Activated T-helper 1 cell treated with Interleukin-2 at 50 U/mL for 16 hours (primary cell): ENCODE measurements at regions not wholly inside any gene's neighbourhood (a gene's known extent, or its start where the extent isn't known, plus 50 kb on each side); places are given as distances from the start of the nearest gene placed in this dataset.

Experiments used
- DNase-seq: peaks from one replicate; pipeline ENCODE4 v3.0.0-alpha.2; 2020; ENCODE audit warnings: low read depth

- no peak for DNase-seq
Observed at GRCh38 chr1:59089922-59090457, 206.9 kb upstream of the FGGY start.

GRCh38 chr1:59092126-59092525 is 204.8 kb upstream of the FGGY start:
- no peak for DNase-seq

DNA sequence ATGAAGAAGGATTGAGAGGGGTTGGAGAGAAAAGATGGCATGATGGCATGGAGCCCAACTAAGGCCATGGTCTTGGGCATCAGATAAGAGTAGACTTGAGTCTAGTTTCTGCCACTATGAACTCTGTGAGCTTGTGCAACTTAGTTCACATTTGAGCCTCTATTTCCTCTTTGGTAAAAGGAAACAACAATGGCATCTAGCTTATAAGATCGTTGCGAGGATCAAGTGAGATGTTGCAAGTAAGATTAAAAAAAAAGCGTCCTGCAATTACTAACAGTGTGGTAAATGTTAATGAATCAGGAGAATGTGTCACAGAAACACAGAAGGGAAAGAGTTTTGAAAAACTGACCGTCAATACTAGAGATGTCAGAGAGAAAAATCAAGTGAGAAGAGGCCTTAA is 202.9 kb upstream of the FGGY start:
- no peak for DNase-seq

DNA sequence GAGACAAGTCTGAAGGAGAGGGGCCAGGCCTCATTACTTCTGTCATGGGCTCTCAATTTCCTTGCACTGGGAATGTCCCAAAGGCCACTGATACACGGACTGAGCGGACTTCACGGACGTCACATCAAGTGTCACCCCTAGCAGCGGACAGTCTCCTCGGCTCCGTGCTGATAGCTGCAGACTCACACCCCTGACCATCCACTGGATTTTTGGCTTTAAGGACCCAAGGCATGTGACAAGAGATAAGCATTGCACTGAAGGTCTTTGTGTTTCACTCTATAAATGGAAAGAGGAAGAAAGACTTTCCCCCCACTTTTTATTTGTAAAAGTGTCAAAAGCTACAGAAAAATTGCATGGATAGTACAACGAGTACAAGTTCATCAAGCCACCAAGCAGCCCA is 200.4 kb upstream of the FGGY start:
- DNase-seq, result no peak

GRCh38 chr1:59098655-59099054 is 198.2 kb upstream of the FGGY start:
- no peak for DNase-seq

DNA sequence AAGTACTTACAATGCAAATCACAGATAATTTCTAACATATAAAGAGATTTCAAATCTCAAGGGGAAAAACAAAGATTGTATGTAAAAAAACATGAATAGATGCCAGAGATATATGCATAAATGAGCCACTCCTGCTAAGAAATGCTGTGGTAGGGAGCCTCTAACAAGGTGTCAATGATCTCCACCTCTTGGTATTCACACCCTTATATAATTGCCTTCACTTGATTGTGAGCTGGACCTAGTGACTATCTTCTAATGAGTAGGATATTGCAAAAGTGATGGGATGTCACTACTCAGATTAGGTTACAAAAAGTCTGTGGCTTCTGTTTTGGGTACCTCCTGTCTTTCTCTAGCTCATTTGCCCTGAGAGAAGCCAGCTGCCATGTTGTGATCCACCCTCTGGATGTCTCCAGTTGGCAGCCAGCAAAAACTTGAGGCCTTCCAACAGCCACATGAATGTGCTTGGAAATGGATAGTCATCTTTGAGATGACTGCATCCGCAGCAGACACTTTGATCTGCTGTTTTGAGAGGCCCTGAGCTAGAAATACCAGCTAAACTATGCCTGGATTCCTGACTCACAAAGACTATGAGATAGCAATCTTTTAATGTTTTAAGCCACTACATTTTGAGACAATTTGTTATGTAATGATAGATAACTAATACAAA is 196.1 kb upstream of the FGGY start:
- DNase-seq, result no peak

DNA sequence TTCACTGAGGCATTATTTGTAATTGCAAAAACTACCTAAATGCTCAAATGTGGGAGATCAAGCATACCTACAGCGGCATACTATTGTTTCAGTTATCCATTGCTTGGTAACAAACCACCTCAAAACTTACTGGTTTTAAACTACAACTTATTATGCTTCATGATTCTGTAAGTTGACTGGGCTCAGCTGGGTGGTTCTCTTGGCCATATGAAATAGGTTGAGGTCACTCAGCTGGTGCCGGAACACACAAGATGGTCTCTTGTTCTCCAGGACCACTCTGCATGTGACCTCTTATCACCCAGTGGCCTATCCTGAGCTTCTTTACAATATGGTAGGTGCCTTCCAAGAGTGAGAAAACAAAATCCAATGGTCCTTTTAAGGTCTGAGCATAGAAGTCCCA is 195.4 kb upstream of the FGGY start:
- DNase-seq, result no peak

DNA sequence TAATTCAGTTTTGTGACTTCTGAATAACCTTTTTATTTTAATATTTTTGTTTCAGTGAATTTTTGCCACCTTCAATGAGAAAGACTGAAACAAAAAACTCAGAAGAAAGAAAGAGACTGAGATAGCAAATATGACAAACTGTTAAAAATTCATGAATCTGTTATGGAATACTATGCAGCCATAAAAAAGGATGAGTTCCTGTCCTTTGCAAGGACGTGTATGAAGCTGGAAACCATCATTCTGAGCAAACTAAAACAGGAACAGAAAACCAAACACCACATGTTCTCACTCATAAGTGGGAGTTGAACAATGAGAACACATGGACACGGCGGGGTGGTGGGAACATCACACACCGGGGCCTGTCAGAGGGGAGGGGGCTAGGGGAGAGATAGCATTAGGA is 193.4 kb upstream of the FGGY start:
- no peak for DNase-seq

- no peak for DNase-seq
Observed at GRCh38 chr1:59104191-59104760, 192.6 kb upstream of the FGGY start.

DNA sequence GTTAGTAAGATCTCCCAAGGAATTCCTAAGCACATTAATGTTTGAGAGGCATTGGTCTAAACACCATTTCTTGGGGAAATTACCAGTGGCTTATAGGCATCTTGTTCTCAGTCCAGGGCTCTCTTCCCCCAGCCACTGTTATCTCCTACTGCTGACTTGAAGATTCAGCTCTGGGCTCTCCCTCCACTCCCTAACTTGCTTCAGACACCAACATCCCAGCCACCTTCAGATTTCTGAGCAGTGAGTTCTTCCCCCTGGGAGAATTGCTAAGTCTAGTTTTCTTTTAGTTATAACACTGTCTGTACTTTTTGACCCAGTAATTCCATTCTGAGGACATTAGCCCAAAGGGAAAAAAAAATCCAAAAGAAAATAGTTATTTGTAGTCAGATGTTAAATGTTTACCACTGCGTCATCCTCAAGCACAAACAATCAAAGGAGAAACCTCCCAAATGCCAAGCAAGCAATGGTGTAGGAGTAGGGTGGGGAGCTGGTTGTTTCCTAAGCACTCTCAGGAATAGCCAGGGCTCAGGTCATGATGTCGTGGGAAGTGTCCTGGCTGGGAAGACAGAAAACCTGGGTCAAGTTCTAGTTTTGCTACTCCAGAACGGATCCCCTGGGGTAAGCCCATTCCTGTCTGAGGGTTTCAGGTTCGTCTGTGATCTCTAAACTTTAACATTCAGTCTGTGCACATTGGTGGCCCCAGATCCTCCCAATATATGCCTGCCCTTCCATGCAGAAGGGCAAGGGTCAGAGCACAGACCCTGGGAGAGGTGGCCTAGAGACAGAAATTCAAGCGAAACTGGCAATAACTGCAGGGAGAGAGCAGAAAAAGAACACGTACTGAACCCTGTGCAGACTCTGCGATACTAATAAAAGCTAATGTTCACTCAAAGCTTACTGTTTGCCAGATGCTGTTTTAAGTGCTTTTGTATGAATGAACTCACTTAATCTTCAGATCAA is 191.1 kb upstream of the FGGY start:
- no peak for DNase-seq

DNA sequence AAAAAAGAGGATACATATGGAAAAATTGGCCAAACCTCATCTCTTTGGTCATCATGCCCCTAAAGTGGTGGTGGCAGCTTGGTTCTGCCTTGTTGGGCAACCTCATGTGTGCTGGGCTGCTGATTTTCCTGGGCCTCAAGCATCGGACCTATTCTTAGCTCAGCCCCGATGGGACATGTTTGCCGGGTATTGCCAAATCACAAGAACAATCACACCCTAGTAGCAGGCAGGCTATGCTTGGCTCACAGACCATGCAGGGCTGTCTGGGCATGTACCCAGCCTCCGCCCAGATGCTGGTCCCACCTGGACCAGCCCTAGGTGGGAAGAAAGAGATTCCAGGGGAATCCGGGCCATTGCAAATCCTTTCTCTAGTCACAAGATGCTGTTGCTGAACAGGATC is 189.4 kb upstream of the FGGY start:
- no peak for DNase-seq

DNA sequence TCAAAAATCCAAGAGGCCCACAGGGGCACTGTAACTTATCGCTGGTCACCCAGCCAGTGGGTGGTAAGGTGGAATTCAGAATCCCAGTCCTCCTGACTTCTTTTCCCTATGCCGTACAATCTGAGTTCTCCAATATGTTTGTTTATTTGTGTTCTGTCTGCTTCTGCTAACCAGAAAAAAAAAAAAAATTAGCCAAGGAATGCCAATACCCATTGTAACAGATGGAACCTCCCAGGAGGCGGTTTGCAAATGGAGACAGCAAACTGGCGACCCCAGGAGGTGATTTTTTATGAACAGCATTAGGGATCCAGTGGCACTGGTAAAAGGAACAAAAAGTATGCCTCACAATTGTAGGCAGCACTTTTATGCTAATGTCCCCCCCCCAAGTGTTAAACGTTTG is 189.0 kb upstream of the FGGY start:
- DNase-seq, result no peak

- no peak for DNase-seq
Observed at GRCh38 chr1:59108481-59109317, 188.2 kb upstream of the FGGY start.

GRCh38 chr1:59110271-59110670 is 186.6 kb upstream of the FGGY start:
- DNase-seq, result no peak

DNA sequence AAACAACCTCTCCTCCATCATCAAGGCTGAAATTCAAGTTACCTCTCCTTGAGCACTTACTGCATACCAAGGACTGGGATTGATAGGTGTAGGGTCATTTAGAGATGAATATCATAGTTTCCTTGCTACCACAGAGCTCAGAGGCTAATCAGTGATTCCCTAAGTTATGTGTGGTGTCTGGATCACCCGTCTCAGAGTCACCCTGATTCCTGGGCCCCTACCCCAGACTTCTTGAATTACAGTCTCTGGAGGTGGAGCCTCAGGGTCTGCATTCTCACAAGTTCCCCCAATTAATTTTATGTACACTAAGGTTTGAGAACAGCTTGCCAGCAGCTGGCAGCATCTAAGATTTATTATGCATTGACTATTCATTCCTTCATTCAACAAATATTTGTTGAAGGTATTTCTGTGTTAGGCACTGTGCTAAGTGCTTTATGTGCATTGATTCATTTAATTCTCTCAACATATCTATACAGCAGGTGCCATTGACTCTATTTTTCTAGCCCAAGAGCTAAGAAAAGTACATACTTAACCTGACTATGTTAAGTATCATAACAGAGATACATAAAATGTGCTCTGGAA is 182.9 kb upstream of the FGGY start:
- DNase-seq, result no peak

DNA sequence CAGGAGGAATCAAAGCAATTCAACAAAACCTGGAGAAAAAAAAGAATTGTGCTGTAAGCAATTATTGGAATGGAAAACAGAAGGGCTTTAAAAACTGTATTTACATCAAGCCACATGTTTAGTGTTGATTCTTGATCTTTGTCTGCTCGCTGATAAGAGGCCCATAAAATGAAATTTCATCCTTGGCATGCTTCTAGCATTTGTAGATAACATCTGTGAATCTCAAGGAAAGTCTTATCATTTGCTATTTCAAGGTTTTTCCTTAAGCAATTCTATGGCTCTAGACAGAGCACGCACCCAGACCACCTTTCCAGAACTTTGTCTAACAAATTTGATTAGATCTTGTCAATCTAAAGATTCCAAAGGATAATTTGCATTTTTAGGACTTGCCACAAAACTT is 181.0 kb upstream of the FGGY start:
- DNase-seq, result no peak

DNA sequence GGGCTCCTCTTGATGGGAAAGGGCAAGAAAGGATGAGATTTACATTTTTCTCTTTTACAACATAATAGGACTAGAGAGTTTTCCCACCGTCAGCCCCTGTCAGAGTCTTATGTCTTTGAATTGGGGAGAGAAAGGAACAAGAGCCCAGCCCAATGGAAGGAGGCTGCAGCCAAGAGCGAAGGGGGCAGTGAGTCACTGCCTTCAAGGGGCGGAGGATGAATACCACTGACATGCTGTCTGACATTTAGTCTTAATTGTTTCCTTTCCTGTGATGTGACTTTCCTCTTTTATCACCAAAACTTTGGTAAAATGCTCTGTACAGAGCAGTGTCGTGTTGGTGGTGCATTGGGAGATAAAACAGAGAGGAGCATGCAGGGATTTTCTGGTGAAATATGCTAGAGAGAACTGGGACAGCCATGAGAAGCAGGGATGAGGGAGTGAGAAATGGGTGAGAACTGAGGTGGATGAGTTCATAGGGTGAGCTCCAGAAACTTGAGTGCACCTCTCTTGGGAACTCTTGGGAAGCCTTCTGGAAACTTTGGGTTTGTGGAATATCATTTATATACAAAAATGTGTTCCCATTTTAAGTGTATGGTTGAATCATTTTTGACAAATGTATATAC is 179.9 kb upstream of the FGGY start:
- DNase-seq, result no peak

GRCh38 chr1:59122527-59122926 is 174.4 kb upstream of the FGGY start:
- no peak for DNase-seq

DNA sequence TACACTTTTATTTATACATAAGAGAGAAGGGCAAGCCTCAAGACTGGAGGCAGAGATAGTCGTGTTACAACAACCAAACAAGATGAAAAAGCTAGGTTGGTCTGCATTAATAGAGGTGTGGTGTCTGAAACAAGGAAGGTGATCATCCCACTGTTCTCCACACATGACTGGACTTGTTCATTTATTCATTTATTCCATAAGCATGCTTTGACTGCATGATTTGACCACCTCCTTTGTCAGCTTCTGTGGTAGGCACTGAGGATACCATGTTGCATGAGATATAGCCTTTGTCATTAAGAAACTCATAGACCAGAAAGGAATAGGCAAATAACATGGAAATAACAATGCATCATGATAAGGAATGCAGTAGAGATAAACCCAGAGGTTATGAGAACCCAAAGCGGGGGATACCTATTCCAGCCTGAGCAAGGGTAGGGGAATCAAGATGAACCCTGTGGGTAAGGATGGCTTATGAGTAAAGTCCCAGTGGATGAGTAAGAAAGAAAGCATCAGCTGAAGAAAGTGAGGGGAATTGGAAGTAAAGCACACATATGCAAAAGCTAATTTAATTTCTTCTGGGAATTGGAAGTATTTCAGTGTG is 173.7 kb upstream of the FGGY start:
- no peak for DNase-seq

DNA sequence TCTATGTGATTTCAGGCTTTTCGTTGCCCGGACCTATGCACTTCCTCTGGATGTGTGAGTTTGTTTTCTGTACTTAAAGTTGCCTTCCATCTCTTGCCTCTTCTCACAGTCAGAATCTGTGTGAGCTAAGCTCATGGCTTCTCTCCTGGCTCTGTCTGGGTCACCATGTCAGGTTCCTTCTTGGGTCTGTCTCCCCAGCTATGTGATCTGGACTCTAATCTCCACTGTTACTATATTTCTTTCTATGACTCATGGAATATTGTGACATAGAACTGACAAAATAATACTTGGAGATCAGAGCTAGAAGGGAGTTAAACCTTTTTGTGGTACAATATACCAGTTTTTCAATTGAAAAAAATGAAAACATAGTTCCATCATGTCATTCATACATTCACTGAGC is 172.7 kb upstream of the FGGY start:
- no peak for DNase-seq

DNA sequence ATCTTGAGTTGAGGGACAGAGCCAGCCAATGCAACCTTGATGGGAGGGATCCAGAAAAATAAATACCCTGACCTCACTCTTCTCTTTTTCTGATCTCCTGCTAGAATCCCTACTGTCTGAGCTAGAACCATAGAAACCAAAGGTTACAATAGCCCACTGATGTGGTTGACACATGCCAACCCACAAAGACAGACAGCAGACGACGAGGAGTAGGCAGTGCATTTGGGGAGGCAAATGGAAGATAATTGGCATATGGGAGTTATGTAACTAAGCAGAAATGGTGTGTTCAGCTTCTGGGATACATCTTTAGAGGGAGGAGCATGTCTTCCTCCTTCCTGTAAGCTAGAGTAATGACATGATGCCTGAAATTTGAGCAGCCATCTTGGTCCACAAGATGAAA is 171.7 kb upstream of the FGGY start:
- no peak for DNase-seq
